ENCODE measurements at regions not wholly inside any gene's neighbourhood (a gene's known extent, or its start where the extent isn't known, plus 50 kb on each side); places are given as distances from the start of the nearest gene placed in this dataset.

DNA sequence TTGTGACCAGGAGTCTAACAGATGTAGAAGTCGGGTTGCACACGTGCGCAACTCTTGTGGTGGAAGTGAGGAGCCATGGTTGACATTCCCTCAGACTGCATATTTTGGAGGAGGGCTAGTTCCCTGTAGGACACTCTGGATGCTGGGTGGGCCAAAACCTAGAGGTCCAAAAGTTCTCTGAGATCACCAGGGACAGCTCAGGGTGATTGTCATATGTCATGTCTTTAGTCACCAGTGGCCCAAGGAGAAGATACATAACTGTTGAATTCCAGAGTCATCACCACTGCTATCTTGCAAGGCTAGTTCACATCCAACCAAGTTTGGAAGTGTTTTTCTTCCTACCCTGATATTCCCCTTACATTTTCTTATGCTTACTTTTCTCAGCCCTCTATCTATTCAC lies 95.2 kb upstream of the C3orf80 start:
- DNase-seq (ENCODE audit: low read depth, low spot score): no peak

DNA sequence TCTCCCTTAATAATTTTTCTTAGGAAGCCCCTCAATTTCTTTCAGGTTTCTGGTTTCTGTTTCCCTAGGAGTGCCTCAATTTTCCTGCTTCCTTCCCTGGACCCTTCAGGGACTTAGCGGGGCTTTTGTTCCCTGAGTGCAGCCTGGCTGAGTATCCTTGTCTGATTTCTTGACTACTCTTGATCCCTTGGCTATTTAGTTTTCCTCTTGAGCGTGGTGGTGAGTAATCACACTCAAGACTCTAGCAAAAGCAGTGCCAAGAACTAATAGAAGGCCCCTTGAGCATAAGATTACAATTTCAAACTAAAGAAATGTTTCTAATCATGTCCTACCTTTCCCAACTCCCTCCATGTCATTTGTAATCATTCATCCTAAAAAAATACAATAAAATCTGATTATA lies 94.3 kb upstream of the C3orf80 start:
- no peak for DNase-seq (ENCODE audit: low read depth, low spot score)

DNA sequence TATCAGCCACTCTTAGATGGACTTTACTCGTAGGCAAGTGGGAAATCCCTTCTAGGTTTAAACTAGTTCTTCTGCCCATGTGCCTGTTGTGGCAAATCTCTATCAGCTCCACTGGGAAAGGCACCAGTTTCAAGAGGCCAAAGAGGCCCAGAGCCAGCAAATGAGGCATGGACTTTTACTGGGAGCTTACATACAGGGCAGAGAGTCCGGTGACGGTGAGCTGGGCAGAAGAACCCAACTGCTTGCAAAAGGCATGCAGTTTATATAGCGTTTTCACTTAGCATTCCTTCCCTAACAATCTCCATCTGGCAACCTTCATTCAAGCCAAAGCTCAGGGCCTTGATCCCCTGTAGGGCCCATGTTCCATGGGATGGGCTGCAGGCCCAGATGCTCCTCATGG lies 93.0 kb upstream of the C3orf80 start:
- DNase-seq (ENCODE audit: low read depth, low spot score): no peak

- DNase-seq (ENCODE audit: low read depth, low spot score): no peak
Measured at GRCh38 chr3:160133757-160134156, 91.5 kb upstream of the C3orf80 start.

DNA sequence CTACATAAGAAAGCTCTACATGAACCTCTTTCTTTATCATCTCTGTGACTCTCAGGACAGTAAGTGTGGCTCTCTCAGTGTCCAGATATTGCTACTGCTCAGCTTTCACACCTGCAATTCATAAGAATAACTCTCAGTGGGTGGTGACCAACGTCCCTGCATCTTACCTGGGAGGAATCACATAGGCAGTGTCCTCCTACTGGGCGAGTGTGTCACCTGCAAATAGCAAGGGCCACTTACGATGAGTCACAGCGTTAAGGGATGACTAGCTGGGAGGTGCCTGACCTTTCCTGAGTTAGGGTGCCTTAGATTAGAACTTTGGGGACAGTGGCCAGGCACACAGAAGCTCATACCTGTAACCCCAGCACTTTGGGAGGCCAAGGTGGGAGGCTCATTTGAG lies 90.8 kb upstream of the C3orf80 start:
- no peak for DNase-seq (ENCODE audit: low read depth, low spot score)

DNA sequence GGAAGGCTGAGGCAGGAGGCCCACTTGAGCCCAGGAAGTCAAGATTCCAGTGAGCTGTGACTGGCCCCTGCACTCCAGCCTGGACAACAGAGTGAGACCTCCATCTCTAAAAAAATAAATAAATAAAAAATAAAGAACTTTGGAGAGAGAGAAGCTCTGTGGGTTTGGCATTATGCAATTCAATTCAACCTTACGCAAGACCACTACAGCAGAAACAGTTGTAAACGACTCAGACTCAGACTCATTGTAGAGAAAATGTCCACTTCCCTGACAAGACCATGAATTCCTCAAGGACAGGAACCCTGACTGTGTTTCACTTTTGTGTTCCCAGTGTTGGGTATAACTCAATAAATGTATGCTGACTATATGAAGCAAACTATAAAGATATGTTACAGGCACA lies 90.3 kb upstream of the C3orf80 start:
- no peak for DNase-seq (ENCODE audit: low read depth, low spot score)

GRCh38 chr3:160135851-160136250 lies 89.4 kb upstream of the C3orf80 start:
- DNase-seq (ENCODE audit: low read depth, low spot score): no peak

- DNase-seq (ENCODE audit: low read depth, low spot score): no peak
Measured at GRCh38 chr3:160136421-160136820, 88.8 kb upstream of the C3orf80 start.

DNA sequence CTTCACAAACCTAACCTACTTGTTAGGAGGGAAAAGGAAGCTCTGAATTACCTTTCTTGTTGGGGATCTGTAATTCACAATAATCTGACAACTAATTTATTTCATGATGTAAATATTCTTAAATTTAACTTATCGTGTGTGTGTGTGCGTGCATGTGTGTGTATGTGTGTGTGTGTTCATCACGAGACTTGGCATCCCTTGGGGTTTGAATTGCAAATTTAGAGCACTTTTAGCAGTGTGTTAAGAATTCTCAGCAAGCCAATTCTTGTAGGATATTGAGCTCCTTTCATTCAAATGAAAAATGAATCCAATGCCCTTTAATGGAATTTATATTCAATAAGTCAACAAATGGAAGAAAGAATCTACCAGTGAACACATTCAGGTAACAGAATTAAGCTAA lies 85.9 kb upstream of the C3orf80 start:
- no peak for DNase-seq (ENCODE audit: low read depth, low spot score)

DNA sequence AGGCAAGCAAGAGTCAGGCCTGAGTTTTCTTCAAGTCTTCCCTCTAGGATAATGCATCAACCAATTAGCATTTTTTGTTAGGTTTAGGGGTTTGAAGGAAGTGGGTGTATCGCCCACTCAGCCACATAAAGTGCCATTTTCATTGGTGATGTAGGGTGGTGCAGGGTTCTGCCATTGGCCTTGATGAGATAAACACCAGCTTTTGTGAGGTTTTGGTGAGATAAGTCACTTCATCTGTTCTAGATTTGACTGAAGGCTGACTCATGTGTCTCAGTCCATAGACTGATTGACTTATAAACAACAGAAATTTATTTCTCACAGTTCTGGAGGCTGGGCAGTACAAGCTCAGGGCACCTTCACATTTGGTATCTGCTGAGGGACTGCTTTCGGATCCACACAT lies 84.5 kb upstream of the C3orf80 start:
- DNase-seq (ENCODE audit: low read depth, low spot score): no peak

- DNase-seq (ENCODE audit: low read depth, low spot score): no peak
Measured at GRCh38 chr3:160141485-160142185, 83.6 kb upstream of the C3orf80 start.

GRCh38 chr3:160143482-160143881 lies 81.7 kb upstream of the C3orf80 start:
- DNase-seq (ENCODE audit: low read depth, low spot score): no peak

DNA sequence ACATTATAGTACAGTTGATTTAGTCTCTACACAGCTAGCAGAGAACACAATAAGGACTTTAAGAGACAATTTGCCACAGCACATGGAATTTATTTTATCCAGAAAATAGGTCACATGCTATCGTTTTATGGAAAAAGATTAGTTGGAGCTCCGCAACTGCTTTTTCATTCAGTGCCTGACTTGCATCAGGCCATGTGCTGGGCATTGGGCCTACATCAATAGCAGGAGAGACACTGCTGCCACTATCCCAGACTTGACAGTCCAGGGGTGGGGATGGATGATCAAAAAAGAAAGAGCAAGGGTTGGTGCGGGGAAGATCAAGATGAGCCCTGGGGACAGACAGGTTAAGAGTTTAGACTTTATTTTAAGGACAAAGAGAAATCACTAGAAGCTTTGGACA lies 75.2 kb upstream of the C3orf80 start:
- DNase-seq (ENCODE audit: low read depth, low spot score): no peak

DNA sequence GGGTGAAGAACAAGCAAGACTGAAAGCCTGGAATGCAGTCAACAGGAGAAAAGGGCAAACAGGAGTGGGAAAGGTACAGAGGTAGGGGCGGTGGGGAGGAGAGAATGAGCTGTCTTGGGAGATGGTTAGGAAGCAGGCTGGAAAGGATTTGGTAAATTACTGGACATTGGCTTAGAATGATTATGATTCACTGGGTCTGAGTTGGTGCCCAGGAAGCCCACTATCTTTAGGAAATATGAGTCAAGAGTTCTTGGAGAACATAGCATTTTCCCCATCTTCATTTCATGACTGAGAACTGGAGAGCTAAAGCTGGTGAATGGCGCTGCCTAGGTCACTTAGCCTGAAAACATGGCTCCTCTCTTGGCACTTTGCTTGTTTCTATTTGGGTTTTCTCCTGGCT lies 74.7 kb upstream of the C3orf80 start:
- DNase-seq (ENCODE audit: low read depth, low spot score): no peak

- no peak for DNase-seq (ENCODE audit: low read depth, low spot score)
Measured at GRCh38 chr3:160152638-160153037, 72.6 kb upstream of the C3orf80 start.

DNA sequence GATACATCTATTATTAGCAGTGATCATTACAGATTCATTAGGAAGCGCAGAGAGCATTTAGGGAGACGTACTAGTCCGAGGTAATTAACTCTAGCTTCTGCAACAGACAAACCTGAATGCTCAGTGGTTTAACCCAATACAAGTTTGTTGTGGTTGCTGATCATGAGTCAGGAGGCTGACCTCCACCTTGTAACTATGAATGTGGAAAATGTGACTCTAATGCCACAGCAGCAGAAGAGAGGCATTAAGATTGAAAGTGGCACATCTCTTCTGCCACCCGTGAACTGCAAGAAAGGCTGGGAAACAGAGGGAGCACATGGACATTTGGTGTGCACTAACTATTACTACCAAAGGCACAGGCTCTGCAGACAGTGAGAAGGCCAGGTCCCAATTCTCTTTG lies 71.2 kb upstream of the C3orf80 start:
- DNase-seq (ENCODE audit: low read depth, low spot score): no peak

DNA sequence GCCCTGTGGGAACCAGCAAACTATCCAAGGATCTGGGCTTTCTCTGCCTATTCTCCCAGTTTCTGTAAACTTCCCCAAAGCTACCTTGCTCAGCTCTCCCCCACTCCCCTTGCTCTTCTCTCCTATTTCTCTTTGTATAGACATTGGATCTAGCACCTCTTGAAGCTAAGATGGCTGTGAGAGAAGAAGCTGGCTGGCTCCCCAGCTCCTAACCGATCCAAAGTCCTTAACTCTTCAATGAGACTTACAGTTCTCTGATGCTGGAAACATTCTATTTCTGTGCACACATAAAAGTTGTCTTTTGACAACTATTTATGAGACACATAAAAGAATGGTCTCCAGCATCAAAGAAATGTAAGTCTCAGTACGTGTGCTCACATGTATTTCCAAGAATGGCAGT lies 70.6 kb upstream of the C3orf80 start:
- DNase-seq (ENCODE audit: low read depth, low spot score): no peak

GRCh38 chr3:160157321-160157720 lies 67.9 kb upstream of the C3orf80 start:
- no peak for DNase-seq (ENCODE audit: low read depth, low spot score)

GRCh38 chr3:160159341-160159740 lies 65.9 kb upstream of the C3orf80 start:
- DNase-seq (ENCODE audit: low read depth, low spot score): no peak

GRCh38 chr3:160159806-160160205 lies 65.4 kb upstream of the C3orf80 start:
- no peak for DNase-seq (ENCODE audit: low read depth, low spot score)

DNA sequence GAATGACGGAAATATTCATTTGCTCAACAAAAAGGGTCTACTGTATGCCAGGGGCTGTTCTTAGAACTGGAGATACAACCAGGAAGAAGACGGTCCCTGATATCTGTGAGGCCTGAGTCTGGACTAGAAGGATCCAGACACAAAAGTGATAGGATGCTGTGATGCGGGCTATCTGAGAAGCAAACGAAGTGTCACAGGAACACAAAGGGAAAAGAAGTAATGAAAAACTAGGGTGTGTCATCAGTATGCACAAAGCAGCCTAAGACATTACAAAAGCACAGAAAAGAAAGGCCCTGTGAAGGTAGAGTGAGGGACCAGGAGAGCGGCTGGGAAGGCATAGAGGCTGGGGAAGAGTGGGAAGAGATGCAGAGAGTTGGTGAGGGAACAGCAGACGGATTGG lies 63.3 kb upstream of the C3orf80 start:
- DNase-seq (ENCODE audit: low read depth, low spot score): no peak

DNA sequence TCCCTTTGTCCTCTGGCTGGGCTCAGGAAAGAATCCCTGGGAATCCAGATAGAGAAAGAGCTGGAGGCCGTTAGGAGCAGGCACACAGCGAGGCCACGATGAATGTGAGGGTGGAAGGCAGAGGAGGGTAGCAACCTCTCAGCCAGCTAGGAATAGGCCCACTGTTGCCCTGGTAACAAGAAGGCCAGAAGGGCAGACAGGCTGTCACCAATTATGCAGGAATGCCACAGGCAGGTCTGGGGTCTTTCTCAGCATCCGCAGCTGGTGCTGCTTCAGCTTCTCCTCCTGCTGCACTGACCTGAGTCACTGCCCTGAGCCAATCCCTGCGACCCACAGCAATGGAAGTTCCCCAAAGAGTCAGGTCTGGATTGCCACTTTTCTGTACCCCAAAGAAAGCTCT lies 62.8 kb upstream of the C3orf80 start:
- no peak for DNase-seq (ENCODE audit: low read depth, low spot score)

DNA sequence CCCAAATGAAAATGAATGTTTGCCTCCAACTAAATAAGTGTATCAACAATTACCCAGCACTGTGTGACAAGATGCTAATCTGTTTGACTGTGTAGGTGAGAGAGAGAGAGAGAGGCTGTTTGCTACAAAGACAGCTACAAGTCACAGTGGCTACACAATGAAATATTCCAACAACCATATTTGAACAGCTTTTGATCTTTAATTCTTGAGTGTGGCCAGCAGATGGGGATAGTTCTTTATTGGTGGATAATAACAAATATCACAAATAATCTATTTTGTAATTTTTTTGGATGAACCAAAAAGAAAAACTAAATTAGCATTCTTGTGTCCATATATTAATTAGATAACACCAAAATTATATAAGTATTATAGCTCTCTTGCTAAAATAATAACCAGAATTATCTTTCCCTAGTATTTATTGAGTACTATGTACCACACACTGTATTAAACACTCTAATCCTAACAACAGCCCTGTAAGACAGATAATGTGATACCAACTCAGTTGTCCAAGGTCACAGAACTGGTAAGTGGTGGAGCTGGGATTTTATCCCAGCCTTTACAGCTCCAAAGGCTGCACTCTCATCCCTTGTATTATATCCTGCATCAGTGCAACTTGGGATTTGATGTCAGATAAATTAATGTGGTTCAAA lies 61.9 kb upstream of the C3orf80 start:
- no peak for DNase-seq (ENCODE audit: low read depth, low spot score)

GRCh38 chr3:160168246-160168645 lies 57.0 kb upstream of the C3orf80 start:
- DNase-seq (ENCODE audit: low read depth, low spot score): no peak

All from brain pericyte (primary cell).